Loucy (cell line): ENCODE measurements at regions not wholly inside any gene's neighbourhood (a gene's known extent, or its start where the extent isn't known, plus 50 kb on each side); places are given as distances from the start of the nearest gene placed in this dataset.

ENCODE experiments used
- CTCF ChIP-seq: fragments of 200-600 bp; sonication (generic); conservative IDR thresholded peaks from 2 replicates; pipeline ENCODE4 v1.5.1; 2014; ENCODE audit warnings: mild to moderate bottlenecking, antibody characterized with exemption, low read length
- EZH2phosphoT487 ChIP-seq: fragments of 200-600 bp; IDR thresholded peaks from 2 replicates; pipeline ENCODE4 v1.6.1; 2018; ENCODE audit warnings: antibody characterized with exemption, mild to moderate bottlenecking, moderate library complexity, borderline replicate concordance

- TF ChIP-seq CTCF, result no peak
- no peak for TF ChIP-seq EZH2phosphoT487
Observed at GRCh38 chr12:105622846-105623736, 292.6 kb downstream of the C12orf75 start.
